Spleen (tissue), 11 donors: ENCODE measurements at regions not wholly inside any gene's neighbourhood (a gene's known extent, or its start where the extent isn't known, plus 50 kb on each side); places are given as distances from the start of the nearest gene placed in this dataset.

ENCODE experiments used
- DNase-seq: peaks from one replicate; pipeline ENCODE4 v3.0.0-alpha.2; 2020
- H3K27ac ChIP-seq, 8 donors: fragments of 200-600 bp; sonication (generic) in 7 of 8; 1 replicate in 4 of 8; 2 replicates in 4 of 8; pipeline versions ENCODE4 v1.5.0 to v1.8.0; 2016 to 2021; ENCODE audit warnings: inconsistent platforms in 4 of 8, mild to moderate bottlenecking in 4 of 8, moderate library complexity in 1 of 8
- H3K27me3 ChIP-seq, 7 donors: fragments of 200-600 bp; sonication (generic) in 6 of 7; replicated peaks in 1 of 7; 1 replicate in 4 of 7; 2 replicates in 3 of 7; pipeline versions ENCODE4 v1.5.0 to v1.8.0; 2016 to 2021; ENCODE audit warnings: inconsistent platforms in 3 of 7, mild to moderate bottlenecking in 1 of 7
- H3K36me3 ChIP-seq, 6 donors: fragments of 200-600 bp; sonication (generic) in 5 of 6; 1 replicate in 4 of 6; 2 replicates in 2 of 6; pipeline versions ENCODE4 v1.5.0 to v1.8.0; 2016 to 2021; ENCODE audit warnings: inconsistent platforms in 2 of 6
- H3K4me1 ChIP-seq, 6 donors: fragments of 200-600 bp; sonication (generic) in 5 of 6; 1 replicate in 3 of 6; 2 replicates in 3 of 6; pipeline versions ENCODE4 v1.5.0 to v1.8.0; 2016 to 2021; ENCODE audit warnings: inconsistent platforms in 3 of 6
- H3K4me3 ChIP-seq, 8 donors: fragments of 200-600 bp; sonication (generic) in 7 of 8; 1 replicate in 4 of 8; 2 replicates in 4 of 8; pipeline versions ENCODE4 v1.5.0 to v1.8.0; 2016 to 2021; ENCODE audit warnings: inconsistent platforms in 4 of 8, mild to moderate bottlenecking in 4 of 8, moderate library complexity in 2 of 8
- H3K9me3 ChIP-seq, 8 donors: fragments of 200-600 bp; sonication (generic) in 7 of 8; 1 replicate in 4 of 8; 2 replicates in 4 of 8; pipeline versions ENCODE4 v1.5.0 to v1.8.0; 2016 to 2021; ENCODE audit warnings: inconsistent platforms in 4 of 8
- CTCF ChIP-seq, 11 experiments: fragments of 200-600 bp in 7 of 11; fragments of 450-650 bp in 4 of 11; sonication (generic) in 4 of 11; IDR thresholded peaks in 8 of 11; conservative IDR thresholded peaks in 3 of 11; 1 replicate in 7 of 11; 2 replicates in 4 of 11; pipeline versions ENCODE4 v1.4.0 to v1.8.0; 2016 to 2021; ENCODE audit warnings: antibody characterized with exemption in 11 of 11, inconsistent platforms in 4 of 11, mild to moderate bottlenecking in 1 of 11
- POLR2A ChIP-seq, 3 donors: fragments of 450-650 bp; IDR thresholded peaks; one replicate each; pipeline ENCODE4 v1.5.1; 2017; ENCODE audit warnings: antibody characterized with exemption in 3 of 3, mild to moderate bottlenecking in 1 of 3
- POLR2AphosphoS5 ChIP-seq, 3 donors: sonication (generic); formaldehyde crosslinking; IDR thresholded peaks; one replicate each; pipeline ENCODE4 v1.5.1; 2017; ENCODE audit warnings: antibody characterized with exemption in 3 of 3
- WGBS, 5 donors: extraction: QIAGEN DNeasy Blood & Tissue Kit in 3 of 5; methylation state at CpG; one replicate each; pipeline versions ENCODE4 v1.1.5 to v1.1.7; 2013 to 2018; 5-methylcytosine and 5-hydroxymethylcytosine counted together
- intact Hi-C: fragments of 100-400 bp; cut with DNase I; formaldehyde crosslinking; loops from one replicate; pipeline ENCODE4 v1.15.0; 2023; ENCODE audit warnings: low total_unique reads
- donor health status: healthy with polysubstance abuse.
- donor health status: DM: no; HTN: no; CAD: no; lungs with moderate emphysema.
- donor health status: DM: no; HTN: no; CAD: no.
- donor health status: Bipolar disorder and iron deficiency.
- donor health status: healthy.
- donor health status: DM: no; HTN: no; CAD: no.
- donor health status: DM: yes; HTN: yes; CAD: no.

- Histone ChIP-seq H3K27ac (no peak overlapping the region), H3K9me3 (no peaks in the 10 kb centered on the region), H3K4me1 (no peaks in the 10 kb centered on the region), H3K4me3 (no peak overlapping the region), H3K36me3 (no peaks in the 10 kb centered on the region), H3K27me3 (no peaks in the 10 kb centered on the region)
- intact Hi-C loops, result no loop called here
- 84 to 94% (median 85%) methylated on average over 11 of the region's 11 CpGs for WGBS, 5 donors
- DNase-seq, result no peak
- TF ChIP-seq POLR2AphosphoS5 (IDR thresholded peaks at IDR 0.05), result no peak
- TF ChIP-seq CTCF (IDR thresholded peaks at IDR 0.05 in 8 of 11, conservative IDR thresholded peaks at IDR 0.05 in 3 of 11), result no peak
- no peak for TF ChIP-seq POLR2A (IDR thresholded peaks at IDR 0.05)
Observed at GRCh38 chr12:76252031-76252430, 96.2 kb downstream of the BBS10 start.

- WGBS, 5 donors, result 51 to 77% (median 66%) methylated on average over 3 of the region's 3 CpGs
- H3K36me3 ChIP-seq, result no peaks in the 10 kb centered on the region
- H3K9me3 ChIP-seq, result no peaks in the 10 kb centered on the region
- H3K27me3 ChIP-seq, result no peaks in the 10 kb centered on the region
- H3K27ac ChIP-seq, result no peak overlapping the region
- no peak for DNase-seq
- TF ChIP-seq CTCF (IDR thresholded peaks at IDR 0.05 in 8 of 11, conservative IDR thresholded peaks at IDR 0.05 in 3 of 11) (no peak), POLR2A (IDR thresholded peaks at IDR 0.05) (no peak), POLR2AphosphoS5 (IDR thresholded peaks at IDR 0.05) (no peak)
- intact Hi-C loops, result no loop called here
- H3K4me1 ChIP-seq, result no peaks in the 10 kb centered on the region
- H3K4me3 ChIP-seq, result no peak overlapping the region
Observed at GRCh38 chr12:76250256-76250655, 98.0 kb downstream of the BBS10 start.

- intact Hi-C loops, result no loop called here
- H3K27ac ChIP-seq, result no peak overlapping the region
- TF ChIP-seq POLR2A (IDR thresholded peaks at IDR 0.05) (no peak), CTCF (IDR thresholded peaks at IDR 0.05 in 8 of 11, conservative IDR thresholded peaks at IDR 0.05 in 3 of 11) (no peak), POLR2AphosphoS5 (IDR thresholded peaks at IDR 0.05) (no peak)
- WGBS, 5 donors, result 73 to 93% (median 83%) methylated on average over 2 of the region's 2 CpGs
- DNase-seq, result no peak
- H3K27me3 ChIP-seq, result no peaks in the 10 kb centered on the region
- H3K4me1 ChIP-seq, result no peaks in the 10 kb centered on the region
- no peaks in the 10 kb centered on the region for H3K36me3 ChIP-seq
- no peaks in the 10 kb centered on the region for H3K9me3 ChIP-seq
- no peak overlapping the region for H3K4me3 ChIP-seq
Observed at GRCh38 chr12:76249501-76249900, 98.7 kb downstream of the BBS10 start.

- 90 to 96% (median 93%) methylated on average over 1 of the region's 1 CpG for WGBS, 5 donors
- H3K27ac ChIP-seq, result no peak overlapping the region
- H3K36me3 ChIP-seq, result no peaks in the 10 kb centered on the region
- intact Hi-C loops, result no loop called here
- TF ChIP-seq POLR2AphosphoS5 (IDR thresholded peaks at IDR 0.05), result no peak
- no peak for TF ChIP-seq POLR2A (IDR thresholded peaks at IDR 0.05)
- no peaks in the 10 kb centered on the region for H3K9me3 ChIP-seq
- no peak overlapping the region for H3K4me3 ChIP-seq
- H3K27me3 ChIP-seq, result no peaks in the 10 kb centered on the region
- no peaks in the 10 kb centered on the region for H3K4me1 ChIP-seq
- DNase-seq, result no peak
Observed at GRCh38 chr12:76247992-76248391, 100.2 kb downstream of the BBS10 start.

GRCh38 chr12:76247026-76247646 lies 101.1 kb downstream of the BBS10 start:
- Histone ChIP-seq H3K4me3 (no peak overlapping the region), H3K9me3 (no peaks in the 10 kb centered on the region), H3K27me3 (no peaks in the 10 kb centered on the region), H3K36me3 (no peaks in the 10 kb centered on the region), H3K4me1 (no peaks in the 10 kb centered on the region), H3K27ac (no peak overlapping the region)
- TF ChIP-seq POLR2A (IDR thresholded peaks at IDR 0.05) (no peak), POLR2AphosphoS5 (IDR thresholded peaks at IDR 0.05) (no peak), CTCF (IDR thresholded peaks at IDR 0.05 in 8 of 11, conservative IDR thresholded peaks at IDR 0.05 in 3 of 11) (no peak)
- WGBS, 5 donors, result 84 to 92% (median 90%) methylated on average over 4 of the region's 4 CpGs
- DNase-seq, result no peak
- intact Hi-C loops, result no loop called here
